ENCODE measurements at regions not wholly inside any gene's neighbourhood (a gene's known extent, or its start where the extent isn't known, plus 50 kb on each side); places are given as distances from the start of the nearest gene placed in this dataset.
"Not testable (repeated sequence)": the region's sequence is repeated elsewhere in the genome, so short reads cannot be mapped to it uniquely, and the experiment has no call there.

DNA sequence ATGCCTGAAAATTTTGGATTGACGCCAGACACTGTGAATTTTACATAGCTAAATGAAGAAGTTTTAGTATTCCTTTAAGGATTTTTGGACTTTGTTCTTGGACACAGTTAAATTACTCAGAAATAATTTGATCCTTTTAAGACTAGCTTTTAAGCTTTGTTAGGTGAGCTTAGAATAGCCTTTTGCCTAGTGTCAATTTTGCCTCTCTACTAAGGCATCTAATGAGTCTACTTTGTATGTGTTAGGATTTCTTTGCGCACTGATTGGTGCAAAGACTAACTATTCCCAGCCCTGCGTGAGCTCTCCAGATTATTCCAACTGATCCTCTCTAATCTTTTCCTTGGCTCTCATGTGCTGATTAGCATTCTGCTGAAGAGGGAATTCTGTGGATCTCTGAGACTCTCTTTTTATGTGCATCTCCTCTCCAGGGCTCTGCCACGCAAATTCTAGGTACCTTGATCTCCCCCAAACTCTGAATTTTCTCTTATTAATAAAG, 128.1 kb upstream of the BCL9 start:
- H3K27me3 Mint-ChIP-seq: peaks cover 50 to 57% of the 10 kb centered on the region in 2 donors
- H3K36me3 Mint-ChIP-seq (ENCODE audit: insufficient read depth): no peaks in the 10 kb centered on the region
- no peak overlapping the region for H3K4me3 Mint-ChIP-seq
- no peaks in the 10 kb centered on the region for H3K4me1 Mint-ChIP-seq (ENCODE audit: low read depth in 2 of 2)
- H3K27ac Mint-ChIP-seq: no peak overlapping the region
- ATAC-seq (replicated peaks) (no peak), DNase-seq (no peak)
- H3K9me3 Mint-ChIP-seq: no peaks in the 10 kb centered on the region

DNA sequence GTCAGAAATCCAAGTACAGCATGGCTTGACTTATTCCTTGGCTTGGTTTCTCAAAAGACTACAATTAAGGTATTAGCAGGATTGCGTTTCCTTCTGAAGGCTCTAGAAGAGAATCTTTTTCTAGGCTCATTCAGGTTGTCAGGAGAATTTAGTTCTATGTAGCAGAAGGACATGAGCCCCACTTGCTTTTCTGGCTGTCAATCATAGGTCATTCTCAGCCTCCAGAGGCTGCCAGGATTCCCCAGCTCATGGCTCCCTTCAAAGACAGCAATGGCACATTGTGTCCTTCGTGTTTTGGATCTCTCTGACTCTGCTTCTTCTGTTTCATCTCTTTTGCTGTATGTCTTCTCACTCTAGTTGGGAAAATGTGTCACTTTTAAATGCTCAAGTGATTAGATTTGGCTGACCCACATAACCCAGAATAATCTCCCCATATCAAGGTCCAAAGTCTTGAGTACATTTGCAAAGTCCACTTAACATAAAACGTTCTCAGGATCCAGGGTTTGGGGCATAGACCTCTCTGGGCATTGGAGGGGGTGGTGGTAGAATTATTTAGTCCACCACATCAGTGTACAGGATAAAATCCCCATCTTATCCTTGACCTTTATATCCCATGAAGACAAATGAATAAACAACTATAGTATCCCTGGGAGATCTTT, 126.7 kb upstream of the BCL9 start:
- H3K36me3 Mint-ChIP-seq (ENCODE audit: insufficient read depth): no peaks in the 10 kb centered on the region
- no peaks in the 10 kb centered on the region for H3K9me3 Mint-ChIP-seq
- H3K4me3 Mint-ChIP-seq: no peak overlapping the region
- H3K4me1 Mint-ChIP-seq (ENCODE audit: low read depth in 2 of 2): no peaks in the 10 kb centered on the region
- DNase-seq: no peak
- ATAC-seq (replicated peaks): no peak
- H3K27me3 Mint-ChIP-seq: peaks cover 58 to 72% of the 10 kb centered on the region in 2 donors
- no peak overlapping the region for H3K27ac Mint-ChIP-seq

DNA sequence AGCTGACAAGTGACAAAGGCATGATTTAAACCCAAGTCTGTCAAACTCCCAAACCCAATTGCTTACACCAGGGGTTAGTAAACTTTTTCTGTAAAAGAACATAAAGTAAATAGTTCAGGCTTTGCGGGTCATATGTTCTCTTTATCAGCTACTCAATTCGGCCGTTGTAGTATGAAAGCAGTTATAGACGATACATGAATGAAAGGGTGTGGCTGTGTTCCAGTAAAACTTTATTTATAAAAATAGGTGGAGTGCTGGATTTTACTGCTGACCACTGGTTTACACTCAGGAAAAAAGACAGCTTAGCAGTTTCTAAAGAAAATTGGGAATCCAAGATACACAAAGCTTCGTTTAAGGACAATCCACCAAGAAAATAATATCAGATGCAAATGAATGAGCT, 124.3 kb upstream of the BCL9 start:
- DNase-seq: no peak
- Mint-ChIP-seq H3K9me3 (no peaks in the 10 kb centered on the region), H3K4me1 (ENCODE audit: low read depth in 2 of 2) (no peaks in the 10 kb centered on the region), H3K36me3 (ENCODE audit: insufficient read depth) (no peaks in the 10 kb centered on the region), H3K27me3 (peaks cover 59 to 94% of the 10 kb centered on the region in 2 donors), H3K4me3 (no peak overlapping the region), H3K27ac (no peak overlapping the region)
- no peak for ATAC-seq (replicated peaks)

DNA sequence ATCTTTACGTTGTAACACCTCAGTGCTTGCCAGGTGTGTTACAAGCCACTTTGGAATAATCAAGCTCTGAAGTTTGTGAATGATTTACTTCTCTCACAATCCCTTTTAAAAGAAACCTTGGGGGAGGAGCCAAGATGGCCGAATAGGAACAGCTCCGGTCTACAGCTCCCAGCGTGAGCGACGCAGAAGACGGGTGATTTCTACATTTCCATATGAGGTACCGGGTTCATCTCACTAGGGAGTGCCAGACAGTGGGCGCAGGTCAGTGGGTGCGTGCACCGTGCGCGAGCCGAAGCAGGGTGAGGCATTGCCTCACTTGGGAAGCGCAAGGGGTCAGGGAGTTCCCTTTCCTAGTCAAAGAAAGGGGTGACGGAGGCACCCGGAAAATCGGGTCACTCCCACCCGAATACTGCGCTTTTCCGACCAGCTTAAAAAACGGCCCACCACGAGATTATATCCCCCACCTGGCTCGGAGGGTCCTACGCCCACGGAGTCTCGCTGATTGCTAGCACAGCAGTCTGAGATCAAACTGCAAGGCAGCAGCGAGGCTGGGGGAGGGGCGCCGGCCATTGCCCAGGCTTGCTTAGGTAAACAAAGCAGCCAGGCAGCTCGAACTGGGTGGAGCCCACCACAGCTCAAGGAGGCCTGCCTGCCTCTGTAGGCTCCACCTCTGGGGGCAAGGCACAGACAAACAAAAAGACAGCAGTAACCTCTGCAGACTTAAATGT, 118.0 kb upstream of the BCL9 start:
- not testable (repeated sequence) for H3K27ac Mint-ChIP-seq; H3K36me3 Mint-ChIP-seq (ENCODE audit: insufficient read depth); H3K9me3 Mint-ChIP-seq; H3K4me1 Mint-ChIP-seq (ENCODE audit: low read depth in 2 of 2); ATAC-seq (replicated peaks); H3K4me3 Mint-ChIP-seq; DNase-seq
- H3K27me3 Mint-ChIP-seq: peaks cover 21 to 43% of the 10 kb centered on the region in 2 donors

DNA sequence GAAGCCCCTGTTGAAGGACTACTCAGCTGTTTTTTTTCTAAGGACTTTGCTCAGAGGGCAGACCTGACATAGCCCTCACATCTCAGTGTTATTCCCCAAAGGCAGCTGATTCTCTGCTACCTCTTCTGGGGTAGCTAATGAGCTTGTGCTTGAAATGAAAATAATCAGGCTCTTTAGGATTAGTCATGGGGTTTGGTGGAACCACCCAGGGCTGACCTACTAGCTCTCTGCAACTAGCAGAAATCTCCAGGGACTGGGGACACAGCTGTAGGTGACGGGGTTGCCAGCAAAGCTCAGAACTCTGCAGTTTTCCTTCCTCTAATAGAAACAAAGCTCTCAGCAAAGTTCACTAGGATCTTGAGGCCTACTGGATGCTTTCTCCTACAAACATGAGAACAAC, 106.4 kb upstream of the BCL9 start:
- Mint-ChIP-seq H3K4me3 (no peak overlapping the region), H3K9me3 (peaks cover 0 to 2% of the 10 kb centered on the region in 2 donors), H3K36me3 (ENCODE audit: insufficient read depth) (no peaks in the 10 kb centered on the region), H3K27me3 (peaks cover 12 to 13% of the 10 kb centered on the region in 2 donors), H3K27ac (no peak overlapping the region), H3K4me1 (ENCODE audit: low read depth in 2 of 2) (no peaks in the 10 kb centered on the region)
- ATAC-seq (replicated peaks) (no peak), DNase-seq (no peak)

DNA sequence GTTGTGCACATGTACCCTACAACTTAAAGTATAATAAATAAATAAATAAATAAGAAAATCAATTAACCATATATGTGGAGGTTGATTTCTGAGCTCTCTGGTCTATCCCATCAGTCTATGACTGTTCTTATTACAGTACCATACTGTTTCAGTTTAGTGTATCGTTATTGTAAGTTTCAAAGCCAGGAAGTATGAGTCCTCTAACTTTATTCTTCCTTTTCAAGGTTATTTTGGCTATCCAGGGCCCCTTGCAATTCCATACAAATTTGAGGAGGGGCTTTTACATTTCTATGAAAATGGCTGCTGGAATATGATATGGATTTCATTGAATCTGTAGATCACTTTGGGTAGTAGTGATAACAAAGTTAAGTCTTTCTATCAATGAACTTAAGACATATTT, 96.9 kb upstream of the BCL9 start:
- no peak for ATAC-seq (replicated peaks)
- peaks cover 11 to 16% of the 10 kb centered on the region in 2 donors for H3K9me3 Mint-ChIP-seq
- H3K4me3 Mint-ChIP-seq: no peak overlapping the region
- H3K27me3 Mint-ChIP-seq: peaks cover 39 to 54% of the 10 kb centered on the region in 2 donors
- no peak overlapping the region for H3K27ac Mint-ChIP-seq
- H3K36me3 Mint-ChIP-seq (ENCODE audit: insufficient read depth): no peaks in the 10 kb centered on the region
- DNase-seq: no peak
- no peaks in the 10 kb centered on the region for H3K4me1 Mint-ChIP-seq (ENCODE audit: low read depth in 2 of 2)

DNA sequence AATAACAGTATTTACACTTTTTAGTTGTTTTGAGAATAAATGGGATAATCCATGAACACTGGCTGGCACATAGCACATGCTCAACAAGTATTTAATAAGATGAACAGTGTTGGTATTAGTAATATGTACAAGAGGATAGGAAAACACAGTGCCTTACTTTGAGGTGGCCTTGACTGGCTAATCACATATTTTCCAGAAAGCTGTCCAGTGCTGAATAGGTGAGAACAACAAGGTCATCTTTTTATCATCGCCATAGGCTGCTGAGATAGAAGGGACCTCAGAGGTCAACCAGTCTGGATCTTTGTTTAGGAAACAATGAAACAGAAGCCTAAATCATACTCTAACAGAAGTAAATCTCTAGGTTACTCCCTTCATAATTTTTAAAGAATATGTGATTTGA, 89.7 kb upstream of the BCL9 start:
- no peak overlapping the region for H3K27ac Mint-ChIP-seq
- no peaks in the 10 kb centered on the region for H3K4me1 Mint-ChIP-seq (ENCODE audit: low read depth in 2 of 2)
- no peaks in the 10 kb centered on the region for H3K36me3 Mint-ChIP-seq (ENCODE audit: insufficient read depth)
- DNase-seq (no peak), ATAC-seq (replicated peaks) (no peak)
- peaks cover 54 to 57% of the 10 kb centered on the region in 2 donors for H3K27me3 Mint-ChIP-seq
- peaks cover 0 to 3% of the 10 kb centered on the region in 2 donors for H3K9me3 Mint-ChIP-seq
- no peak overlapping the region for H3K4me3 Mint-ChIP-seq

DNA sequence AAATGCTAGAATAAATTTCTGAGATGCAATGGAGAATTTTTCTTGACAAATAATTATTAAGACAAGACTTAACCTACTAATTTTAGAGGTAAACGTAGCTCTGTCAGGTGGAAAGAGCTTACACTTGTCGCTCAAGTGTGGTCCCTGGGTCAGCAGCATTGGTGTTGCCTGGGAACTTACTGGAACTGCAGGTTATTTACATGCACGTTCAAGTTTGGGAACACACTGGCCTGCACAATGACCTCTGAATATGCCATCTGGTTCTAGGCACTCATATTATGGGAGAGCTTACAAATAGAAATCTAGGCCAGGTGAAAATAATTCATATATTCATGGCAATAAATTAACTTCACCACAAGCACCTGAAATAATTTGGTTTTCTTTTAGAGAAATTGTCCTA, 88.5 kb upstream of the BCL9 start:
- DNase-seq (no peak), ATAC-seq (replicated peaks) (no peak)
- no peaks in the 10 kb centered on the region for H3K4me1 Mint-ChIP-seq (ENCODE audit: low read depth in 2 of 2)
- H3K4me3 Mint-ChIP-seq: no peak overlapping the region
- H3K36me3 Mint-ChIP-seq (ENCODE audit: insufficient read depth): no peaks in the 10 kb centered on the region
- H3K27me3 Mint-ChIP-seq: peaks cover 46 to 53% of the 10 kb centered on the region in 2 donors
- no peak overlapping the region for H3K27ac Mint-ChIP-seq
- H3K9me3 Mint-ChIP-seq: no peaks in the 10 kb centered on the region

DNA sequence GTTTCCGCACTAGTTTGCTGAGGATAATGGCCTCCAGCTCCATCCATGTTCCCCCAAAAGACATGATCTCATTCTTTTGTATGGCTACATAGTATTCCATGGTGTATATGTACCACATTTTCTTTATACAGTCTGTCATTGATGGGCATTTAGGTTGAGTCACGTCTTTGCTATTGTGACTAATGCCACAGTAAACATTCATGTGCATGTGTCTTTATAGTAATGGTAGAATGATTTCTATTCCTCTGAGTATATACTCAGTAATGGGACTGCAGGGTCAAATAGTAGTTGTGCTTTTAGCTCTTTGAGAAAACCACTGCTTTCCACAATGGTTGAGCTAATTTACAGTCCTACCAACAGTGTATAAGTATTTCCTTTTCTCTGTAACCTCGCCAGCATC, 78.3 kb upstream of the BCL9 start:
- H3K4me1 Mint-ChIP-seq (ENCODE audit: low read depth in 2 of 2): no peaks in the 10 kb centered on the region
- DNase-seq: no peak
- no peaks in the 10 kb centered on the region for H3K36me3 Mint-ChIP-seq (ENCODE audit: insufficient read depth)
- H3K27me3 Mint-ChIP-seq: peaks cover 54 to 62% of the 10 kb centered on the region in 2 donors
- peaks cover 2 to 24% of the 10 kb centered on the region in 2 donors for H3K9me3 Mint-ChIP-seq
- ATAC-seq (replicated peaks): no peak
- no peak overlapping the region for H3K4me3 Mint-ChIP-seq
- no peak overlapping the region for H3K27ac Mint-ChIP-seq

DNA sequence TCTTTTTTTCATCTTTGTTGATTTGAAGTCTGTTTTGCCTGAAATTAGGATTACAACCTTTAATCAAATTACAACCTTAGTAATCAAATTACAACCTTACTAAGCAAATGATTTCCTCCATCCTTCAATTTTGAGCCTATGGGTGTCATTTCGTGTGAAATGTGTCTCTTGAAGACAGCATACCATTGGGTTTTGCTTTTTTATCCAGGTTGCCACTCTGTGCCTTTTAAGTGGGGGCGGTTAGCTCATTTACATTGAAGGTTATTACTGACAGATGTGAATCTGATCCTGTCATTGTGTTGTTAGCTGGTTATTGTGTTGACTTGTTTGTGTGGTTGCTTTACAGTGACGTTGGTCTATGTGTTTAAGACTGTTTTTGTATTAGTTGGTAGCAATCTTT, 74.8 kb upstream of the BCL9 start:
- no peak for DNase-seq
- H3K4me3 Mint-ChIP-seq: no peak overlapping the region
- H3K4me1 Mint-ChIP-seq (ENCODE audit: low read depth in 2 of 2): no peaks in the 10 kb centered on the region
- no peak for ATAC-seq (replicated peaks)
- peaks cover 65 to 86% of the 10 kb centered on the region in 2 donors for H3K27me3 Mint-ChIP-seq
- H3K9me3 Mint-ChIP-seq: peaks cover 2 to 26% of the 10 kb centered on the region in 2 donors
- H3K27ac Mint-ChIP-seq: no peak overlapping the region
- no peaks in the 10 kb centered on the region for H3K36me3 Mint-ChIP-seq (ENCODE audit: insufficient read depth)

DNA sequence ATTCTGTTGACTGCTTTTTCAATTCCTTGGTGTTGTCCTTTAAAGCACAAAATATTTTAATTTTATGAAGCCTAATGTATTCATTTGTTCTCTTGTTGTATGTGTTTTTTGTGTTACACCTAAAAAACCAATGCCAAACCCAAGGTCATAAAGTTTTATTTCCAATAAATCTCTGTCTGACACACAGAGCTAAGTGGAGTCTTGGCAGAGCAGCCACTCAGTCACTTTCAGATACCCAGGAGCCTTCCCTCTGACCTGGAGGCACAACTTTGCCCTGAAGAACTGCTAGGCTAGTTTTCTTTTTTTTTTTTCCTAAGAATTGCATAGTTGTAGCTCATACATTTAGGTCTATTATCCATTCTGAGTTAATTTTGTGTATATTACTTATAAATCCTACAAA, 71.2 kb upstream of the BCL9 start:
- H3K36me3 Mint-ChIP-seq (ENCODE audit: insufficient read depth): no peaks in the 10 kb centered on the region
- peaks cover 2 to 26% of the 10 kb centered on the region in 2 donors for H3K9me3 Mint-ChIP-seq
- no peak for ATAC-seq (replicated peaks)
- H3K27ac Mint-ChIP-seq: no peak overlapping the region
- H3K27me3 Mint-ChIP-seq: peaks cover 56 to 89% of the 10 kb centered on the region in 2 donors
- H3K4me1 Mint-ChIP-seq (ENCODE audit: low read depth in 2 of 2): no peaks in the 10 kb centered on the region
- no peak overlapping the region for H3K4me3 Mint-ChIP-seq
- DNase-seq: no peak

DNA sequence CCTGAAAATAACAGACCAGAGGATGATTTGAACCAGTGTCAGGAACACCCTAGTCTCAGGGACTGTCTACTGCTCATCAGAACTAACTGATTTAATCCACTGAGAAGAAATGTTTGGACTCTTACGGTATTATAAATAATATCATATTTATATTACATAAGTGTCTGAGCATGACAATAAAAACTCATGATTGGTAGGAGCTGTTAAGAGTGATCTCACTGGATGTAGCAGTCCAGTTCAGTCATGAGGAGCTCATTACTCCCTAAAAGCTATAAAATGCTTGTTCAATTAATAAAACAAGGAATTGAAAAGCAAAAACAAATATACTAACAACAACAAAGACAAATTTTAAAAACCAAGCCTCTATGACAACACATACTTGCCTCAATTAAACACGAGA, 68.8 kb upstream of the BCL9 start:
- Mint-ChIP-seq H3K9me3 (peaks cover 0 to 7% of the 10 kb centered on the region in 2 donors), H3K4me3 (no peak overlapping the region), H3K36me3 (ENCODE audit: insufficient read depth) (no peaks in the 10 kb centered on the region), H3K27me3 (peaks cover 36 to 72% of the 10 kb centered on the region in 2 donors), H3K4me1 (ENCODE audit: low read depth in 2 of 2) (no peaks in the 10 kb centered on the region), H3K27ac (no peak overlapping the region)
- ATAC-seq (replicated peaks) (no peak), DNase-seq (no peak)

DNA sequence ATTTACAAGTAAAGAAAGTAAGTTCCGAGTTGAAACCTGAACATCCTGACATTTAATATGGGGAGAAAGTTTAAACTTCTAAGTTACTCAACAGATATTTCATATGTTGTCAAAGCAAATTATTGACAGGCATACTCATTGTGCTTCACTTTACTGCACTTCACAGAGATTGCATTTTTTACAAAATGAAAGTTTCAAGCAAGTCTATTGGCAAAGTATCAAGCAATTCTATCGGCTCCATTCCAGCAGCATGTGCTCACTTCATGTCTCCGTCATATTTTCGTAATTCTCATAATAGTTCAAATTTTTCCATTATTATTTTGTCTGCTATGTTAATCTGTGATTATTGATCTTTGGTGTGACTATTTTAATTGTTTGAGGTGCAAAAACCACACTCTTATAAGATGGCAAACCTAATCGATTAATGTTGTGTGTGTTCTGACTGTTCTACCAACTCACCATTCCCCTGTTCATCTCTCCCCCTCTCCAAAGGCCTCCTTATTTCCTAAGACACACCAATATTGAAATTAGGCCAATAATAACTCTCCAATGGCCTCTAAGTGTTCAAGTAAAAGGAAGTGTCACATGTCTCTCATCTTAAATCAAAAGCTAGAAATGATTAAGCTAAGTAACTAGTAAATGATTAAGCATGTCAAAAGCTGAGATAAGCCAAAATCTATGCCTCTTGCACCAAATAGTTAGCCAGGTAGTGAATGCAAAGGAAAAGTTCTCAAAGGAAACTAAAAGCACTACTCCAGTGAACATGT, 68.2 kb upstream of the BCL9 start:
- Mint-ChIP-seq H3K27ac (no peak overlapping the region), H3K36me3 (ENCODE audit: insufficient read depth) (no peaks in the 10 kb centered on the region), H3K4me1 (ENCODE audit: low read depth in 2 of 2) (no peaks in the 10 kb centered on the region), H3K4me3 (no peak overlapping the region), H3K27me3 (peaks cover 35 to 72% of the 10 kb centered on the region in 2 donors), H3K9me3 (peaks cover 0 to under 1% of the 10 kb centered on the region in 2 donors)
- no peak for DNase-seq
- ATAC-seq (replicated peaks): no peak

DNA sequence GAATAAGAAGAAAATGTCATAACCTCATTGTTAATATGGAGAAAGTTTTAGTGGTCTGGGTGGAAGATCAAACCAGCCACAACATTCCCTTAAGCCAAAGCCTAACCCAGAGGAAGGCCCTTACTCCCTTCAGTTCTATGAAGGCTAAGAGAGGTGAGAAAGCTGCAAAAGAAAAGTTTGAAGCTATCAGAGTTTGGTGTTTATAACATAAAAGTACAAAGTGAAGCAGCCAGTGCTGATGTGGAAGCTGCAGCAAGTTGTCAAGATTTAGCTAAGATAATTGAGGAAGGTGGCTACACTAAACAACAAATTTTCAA, 67.6 kb upstream of the BCL9 start:
- DNase-seq: no peak
- no peaks in the 10 kb centered on the region for H3K9me3 Mint-ChIP-seq
- H3K27ac Mint-ChIP-seq: no peak overlapping the region
- ATAC-seq (replicated peaks): no peak
- H3K36me3 Mint-ChIP-seq (ENCODE audit: insufficient read depth): no peaks in the 10 kb centered on the region
- no peaks in the 10 kb centered on the region for H3K4me1 Mint-ChIP-seq (ENCODE audit: low read depth in 2 of 2)
- no peak overlapping the region for H3K4me3 Mint-ChIP-seq
- H3K27me3 Mint-ChIP-seq: peaks cover 34 to 72% of the 10 kb centered on the region in 2 donors

All from effector memory CD8-positive, alpha-beta T cell (primary cell).